NCI-H2029 (cell line): ENCODE measurements at regions not wholly inside any gene's neighbourhood (a gene's known extent, or its start where the extent isn't known, plus 50 kb on each side); places are given as distances from the start of the nearest gene placed in this dataset.

Experiments
- DNase-seq: peaks from one replicate; lab custom pipeline; 2025; lab: John Stamatoyannopoulos, UW

DNA sequence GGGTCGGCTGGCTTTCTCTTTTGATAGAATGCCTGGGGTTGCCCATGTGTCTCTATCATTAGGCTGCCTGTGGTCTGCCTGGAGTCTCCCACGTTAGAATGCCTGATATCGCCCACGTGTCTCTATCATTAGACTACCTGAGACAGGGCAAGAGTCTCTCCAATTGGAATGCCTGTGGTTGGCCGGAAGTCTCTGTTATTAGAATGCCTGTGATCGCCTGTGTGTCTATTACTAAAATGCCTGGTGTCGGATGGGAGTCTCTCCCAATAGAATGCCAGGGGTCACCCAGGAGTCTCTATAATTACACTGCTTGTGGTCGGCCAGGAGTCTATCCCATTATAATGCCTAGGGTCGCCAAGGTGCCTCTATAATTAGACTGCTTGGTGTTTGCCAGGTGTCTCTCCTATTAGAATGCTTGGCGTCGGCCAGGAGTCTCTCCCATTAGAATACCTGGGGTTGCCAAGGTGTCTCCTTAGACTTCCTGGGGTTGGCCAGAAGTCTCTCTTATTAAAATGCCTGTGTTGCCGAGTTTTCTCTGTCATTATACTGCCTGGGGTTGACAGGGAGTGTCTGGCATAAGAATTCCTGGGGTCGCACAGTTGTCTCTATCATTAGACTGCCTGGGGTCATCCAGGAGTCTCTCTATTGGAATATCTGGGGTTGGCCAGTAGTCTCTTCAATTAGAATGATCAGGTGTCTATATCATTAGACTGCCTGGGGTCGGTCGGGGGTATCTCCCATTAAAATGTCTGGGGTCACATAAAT is 2272.8 kb downstream of the TP53TG3F start:
- DNase-seq, result no peak

GRCh38 chr16:35733278-35733965 is 2274.0 kb downstream of the TP53TG3F start:
- DNase-seq, result no peak

DNA sequence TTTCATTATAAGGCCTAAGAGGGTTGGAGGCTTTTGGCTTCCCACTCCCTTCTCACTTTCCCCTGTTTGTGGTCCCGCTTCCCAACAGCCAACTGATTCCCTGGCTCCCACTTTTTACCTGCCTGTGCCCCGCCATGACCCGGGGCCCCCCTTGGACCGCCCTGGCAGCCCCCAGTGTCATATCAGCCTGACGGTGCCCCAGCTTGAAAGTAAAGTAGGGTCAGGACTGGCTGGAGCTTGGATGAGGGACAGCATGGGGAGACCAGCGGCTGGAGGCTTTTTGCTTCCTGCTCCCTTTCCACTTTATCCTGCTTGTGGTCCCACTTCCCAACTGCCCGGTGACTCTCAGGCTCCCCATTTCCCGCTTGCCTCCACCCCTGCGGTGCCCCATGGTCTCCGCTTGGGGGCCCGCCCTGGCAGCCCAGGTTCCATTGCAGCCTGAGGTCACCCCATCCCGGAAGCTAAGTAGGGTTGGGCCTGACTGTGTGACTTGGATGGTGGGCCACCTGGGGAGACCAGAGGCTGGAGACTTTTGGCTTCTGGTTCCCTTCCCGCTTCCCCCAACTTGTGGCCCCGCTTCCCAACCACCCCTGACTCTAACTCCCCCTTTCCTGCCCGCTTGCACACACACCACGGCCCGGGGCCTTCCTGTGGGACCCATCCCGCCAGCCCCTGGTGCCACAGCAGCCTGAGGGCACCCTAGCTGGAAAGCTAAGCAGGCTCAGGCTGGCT is 2274.7 kb downstream of the TP53TG3F start:
- DNase-seq, result no peak

DNA sequence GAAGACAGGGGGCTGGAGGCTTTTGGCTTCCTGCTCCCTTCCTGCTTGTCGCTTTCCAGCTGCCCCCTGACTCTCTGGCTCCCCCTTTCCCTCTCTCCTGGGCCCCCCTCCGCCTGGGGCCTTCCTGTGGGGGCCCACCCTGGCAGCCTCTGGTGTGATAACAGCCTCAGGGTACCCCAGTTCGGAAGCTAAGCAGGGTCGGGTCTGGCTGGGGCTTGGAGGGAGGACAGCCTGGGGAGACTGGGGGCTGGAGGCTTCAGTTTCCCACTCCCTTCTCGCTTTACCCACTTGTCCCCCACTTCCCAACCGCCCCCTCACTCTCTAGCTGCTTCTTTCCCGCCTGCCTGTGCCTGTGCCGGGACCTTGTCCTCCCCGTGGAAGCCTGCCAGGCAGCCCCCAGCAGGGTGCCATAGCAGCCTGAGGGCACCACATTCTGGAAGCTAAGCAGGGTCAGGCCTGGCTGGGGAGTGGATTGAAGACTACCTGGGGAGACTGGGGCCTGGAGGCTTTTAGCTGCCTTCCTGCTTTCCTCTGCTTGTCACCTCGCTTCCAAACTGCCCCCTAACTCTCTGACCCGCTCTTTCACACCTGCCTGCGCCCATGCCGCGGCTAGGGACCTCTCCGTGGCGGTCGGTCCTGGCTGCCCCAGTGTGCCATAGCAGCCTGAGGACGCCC is 2275.5 kb downstream of the TP53TG3F start:
- no peak for DNase-seq

GRCh38 chr16:35735403-35736251 is 2276.2 kb downstream of the TP53TG3F start:
- DNase-seq, result no peak

GRCh38 chr16:35736546-35736945 is 2277.1 kb downstream of the TP53TG3F start:
- no peak for DNase-seq

DNA sequence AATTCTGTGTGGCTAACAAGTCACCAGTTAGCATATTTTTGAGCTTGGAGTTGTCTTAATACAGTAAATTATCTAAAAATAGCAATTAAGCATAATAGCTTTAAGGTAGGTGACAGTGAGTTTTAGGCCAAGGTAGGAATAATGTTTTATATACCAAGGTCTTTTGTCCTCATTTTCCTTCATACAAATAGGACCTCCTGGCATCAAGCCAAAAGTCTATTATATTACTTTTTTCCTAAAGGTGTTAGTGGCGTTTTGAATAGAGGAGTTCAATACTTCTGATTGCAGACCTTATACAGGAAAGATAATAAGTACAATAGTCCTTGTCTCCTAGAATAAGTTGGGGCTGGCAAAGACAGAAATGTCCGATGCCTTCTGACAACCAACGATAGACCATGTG is 2277.7 kb downstream of the TP53TG3F start:
- DNase-seq, result no peak

GRCh38 chr16:35741546-35741945 is 2282.1 kb downstream of the TP53TG3F start:
- DNase-seq, result no peak

DNA sequence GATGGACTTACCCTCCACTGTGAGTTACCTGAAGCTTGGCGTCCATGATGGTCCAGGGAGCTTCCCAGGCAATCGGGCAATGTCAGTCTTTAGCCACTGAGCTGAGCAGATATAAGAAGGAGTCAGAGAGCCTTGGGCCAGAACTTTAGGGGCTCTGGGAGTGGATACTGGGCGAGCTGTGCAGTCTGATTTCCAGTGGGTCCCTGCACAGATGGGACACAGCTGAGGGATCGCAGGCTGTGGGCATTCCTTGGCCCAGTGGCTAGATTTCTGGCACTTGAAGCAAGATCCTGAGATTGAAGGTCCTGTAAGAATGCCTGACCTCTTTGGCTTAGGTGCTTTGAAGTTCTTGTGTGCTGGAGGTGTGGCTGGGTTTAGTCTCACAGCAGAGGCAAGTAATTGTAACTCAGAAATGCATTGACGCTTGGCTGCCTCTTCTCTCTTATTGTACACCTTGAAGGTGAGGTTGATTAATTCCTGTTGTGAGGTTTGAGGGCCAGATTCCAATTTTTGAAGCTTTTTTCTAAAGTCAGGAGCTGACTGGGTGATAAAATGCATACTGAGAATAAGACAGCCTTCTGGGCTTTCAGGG is 2283.8 kb downstream of the TP53TG3F start:
- DNase-seq, result no peak

- DNase-seq, result no peak
These were observed 2284.7 kb downstream of the TP53TG3F start for GRCh38 chr16:35744084-35744483.

DNA sequence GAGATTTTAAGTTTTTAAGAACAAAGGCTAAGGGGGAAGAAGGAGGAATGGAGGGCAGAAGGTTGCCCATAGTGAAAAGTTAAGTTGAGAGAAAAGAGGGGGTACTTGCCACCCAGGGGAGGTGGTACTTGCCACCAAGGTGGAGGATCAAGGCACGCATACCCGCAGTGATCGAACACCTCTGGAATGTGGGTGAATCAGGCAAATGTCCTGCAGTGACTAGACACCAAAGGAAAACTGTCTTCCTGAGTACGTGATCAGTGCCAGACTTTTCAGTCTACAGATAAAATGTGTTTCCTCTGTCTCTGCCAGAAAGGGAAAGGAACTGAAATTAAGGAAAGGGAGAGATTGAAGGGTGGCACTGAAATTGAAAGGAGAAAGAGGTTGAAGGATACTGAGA is 2285.3 kb downstream of the TP53TG3F start:
- no peak for DNase-seq

GRCh38 chr16:35745191-35745590 is 2285.8 kb downstream of the TP53TG3F start:
- DNase-seq, result no peak

- no peak for DNase-seq
These were observed 2286.4 kb downstream of the TP53TG3F start for GRCh38 chr16:35745821-35746248.

GRCh38 chr16:35746281-35746962 is 2287.0 kb downstream of the TP53TG3F start:
- no peak for DNase-seq

- no peak for DNase-seq
These were observed 2287.7 kb downstream of the TP53TG3F start for GRCh38 chr16:35746963-35747657.

GRCh38 chr16:35747658-35748455 is 2288.4 kb downstream of the TP53TG3F start:
- DNase-seq, result no peak

DNA sequence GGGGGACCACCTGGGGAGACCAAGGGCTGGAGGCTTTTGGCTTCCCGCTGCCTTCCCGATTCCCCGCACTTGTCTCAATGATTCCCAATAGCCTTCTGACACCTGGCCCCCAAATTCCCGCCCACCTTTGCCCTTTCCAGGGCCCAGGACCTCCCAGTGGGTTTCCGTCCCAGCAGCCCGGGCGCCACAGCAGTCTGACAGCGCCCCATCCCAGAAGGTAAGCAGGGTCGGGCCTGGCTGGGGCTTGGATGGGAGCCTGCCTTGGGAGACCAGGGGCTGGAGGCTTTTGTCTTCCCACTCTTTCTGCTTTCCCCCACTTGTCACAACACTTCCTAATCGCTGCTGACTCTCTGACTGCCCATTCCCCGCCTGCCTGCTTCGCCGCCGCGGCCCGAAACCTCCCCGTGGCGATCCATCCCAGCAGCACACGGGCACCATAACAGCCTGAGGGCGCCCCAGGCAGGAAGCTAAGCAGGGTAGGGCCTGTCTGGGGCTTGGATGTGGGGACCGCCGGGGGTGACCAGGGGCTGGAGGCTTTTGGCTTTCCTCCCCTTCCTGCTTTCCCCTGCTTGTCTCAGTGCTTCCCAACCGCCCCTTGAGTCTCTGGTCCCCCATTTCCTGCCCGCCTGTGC is 2289.3 kb downstream of the TP53TG3F start:
- no peak for DNase-seq
